Esophagus squamous epithelium (tissue), 5 donors: ENCODE measurements at regions not wholly inside any gene's neighbourhood (a gene's known extent, or its start where the extent isn't known, plus 50 kb on each side); places are given as distances from the start of the nearest gene placed in this dataset.

Experiments used
- DNase-seq: peaks from one replicate; lab custom pipeline; 2025; lab: John Stamatoyannopoulos, UW
- H3K27ac ChIP-seq, 4 donors: fragments of 200-600 bp; sonication (generic); one replicate each; pipeline ENCODE4 v1.5.1; 2016 to 2019; ENCODE audit warnings: mild to moderate bottlenecking in 1 of 4
- H3K27me3 ChIP-seq, 4 donors: fragments of 200-600 bp; sonication (generic); 1 replicate in 3 of 4; 2 replicates in 1 of 4; pipeline versions ENCODE4 v1.5.1 to v1.6.0; 2017 to 2021; ENCODE audit warnings: antibody characterized with exemption in 1 of 4
- H3K36me3 ChIP-seq, 3 donors: fragments of 200-600 bp; sonication (generic); one replicate each; pipeline ENCODE4 v1.5.1; 2016 to 2019
- H3K4me1 ChIP-seq, 3 donors: fragments of 200-600 bp; sonication (generic); one replicate each; pipeline ENCODE4 v1.5.1; 2017 to 2019
- H3K4me3 ChIP-seq, 4 donors: fragments of 200-600 bp; sonication (generic); 1 replicate in 3 of 4; 2 replicates in 1 of 4; pipeline ENCODE4 v1.5.1; 2016 to 2019; ENCODE audit warnings: mild to moderate bottlenecking in 2 of 4, moderate library complexity in 1 of 4
- H3K9me3 ChIP-seq, 3 donors: fragments of 200-600 bp; sonication (generic); one replicate each; pipeline ENCODE4 v1.5.1; 2016 to 2019
- CTCF ChIP-seq, 6 experiments: fragments of 450-650 bp in 4 of 6; fragments of 200-600 bp in 2 of 6; sonication (generic) in 2 of 6; IDR thresholded peaks; one replicate each; pipeline ENCODE4 v1.5.1; 2016 to 2019; ENCODE audit warnings: antibody characterized with exemption in 6 of 6, mild to moderate bottlenecking in 4 of 6, moderate library complexity in 4 of 6
- POLR2A ChIP-seq, 4 donors: fragments of 450-650 bp; IDR thresholded peaks; one replicate each; pipeline ENCODE4 v1.6.1; 2017; ENCODE audit warnings: antibody characterized with exemption in 4 of 4, mild to moderate bottlenecking in 4 of 4, moderate library complexity in 3 of 4
- WGBS, 2 donors: methylation state at CpG; one replicate each; pipeline ENCODE4 v1.1.5; 2018; 5-methylcytosine and 5-hydroxymethylcytosine counted together
- intact Hi-C: fragments of 100-400 bp; cut with DNase I; formaldehyde crosslinking; loops from one replicate; pipeline ENCODE4 v1.15.0; 2022
- donor health status: DM: yes; HTN: yes; CAD: no.

GRCh38 chr22:27207907-27208306 is 550.5 kb downstream of the MIAT start:
- intact Hi-C loops = no loop called here
- Histone ChIP-seq H3K4me3 (no peak overlapping the region), H3K4me1 (peaks cover 29 to 59% (median 32%) of the 10 kb centered on the region in 3 donors), H3K27ac (no peak overlapping the region), H3K36me3 (no peaks in the 10 kb centered on the region), H3K9me3 (no peaks in the 10 kb centered on the region), H3K27me3 (no peaks in the 10 kb centered on the region)
- DNase-seq = no peak
- WGBS, 2 donors = 30 to 40% methylated on average over 3 of the region's 4 CpGs
- TF ChIP-seq POLR2A (IDR thresholded peaks at IDR 0.05) (no peak), CTCF (IDR thresholded peaks at IDR 0.05) (no peak)

GRCh38 chr22:27210111-27210730 is 552.8 kb downstream of the MIAT start:
- no peak overlapping the region for H3K27ac ChIP-seq
- intact Hi-C loops = no loop called here
- TF ChIP-seq CTCF (IDR thresholded peaks at IDR 0.05) (no peak), POLR2A (IDR thresholded peaks at IDR 0.05) (no peak)
- H3K27me3 ChIP-seq = no peaks in the 10 kb centered on the region
- H3K4me1 ChIP-seq = peaks cover 25 to 63% (median 35%) of the 10 kb centered on the region in 3 donors
- 74 to 86% methylated on average over 2 to 9 of the region's 10 CpGs for WGBS, 2 donors
- no peaks in the 10 kb centered on the region for H3K36me3 ChIP-seq
- DNase-seq = no peak
- H3K4me3 ChIP-seq = no peak overlapping the region
- no peaks in the 10 kb centered on the region for H3K9me3 ChIP-seq

- no peak for DNase-seq
- TF ChIP-seq POLR2A (IDR thresholded peaks at IDR 0.05) (no peak), CTCF (IDR thresholded peaks at IDR 0.05) (no peak)
- 37 to 44% methylated on average over 4 of the region's 4 CpGs for WGBS, 2 donors
- intact Hi-C loops = no loop called here
- H3K27me3 ChIP-seq = no peaks in the 10 kb centered on the region
- no peaks in the 10 kb centered on the region for H3K9me3 ChIP-seq
- H3K4me3 ChIP-seq = no peak overlapping the region
- peaks cover 13 to 45% (median 25%) of the 10 kb centered on the region in 3 donors for H3K4me1 ChIP-seq
- peak overlapping the region in 3 of 4 donors; percentile 72 to 82 (median 81) for H3K27ac ChIP-seq
- H3K36me3 ChIP-seq = no peaks in the 10 kb centered on the region
These were observed 554.7 kb downstream of the MIAT start for GRCh38 chr22:27212102-27212501.

- no peaks in the 10 kb centered on the region for H3K27me3 ChIP-seq
- H3K4me3 ChIP-seq = no peak overlapping the region
- H3K4me1 ChIP-seq = peaks cover 13 to 39% (median 22%) of the 10 kb centered on the region in 3 donors
- 11 to 14% methylated on average over 11 to 13 of the region's 14 CpGs for WGBS, 2 donors
- H3K27ac ChIP-seq = peak overlapping the region; percentile 19 to 81 (median 76)
- no peaks in the 10 kb centered on the region for H3K9me3 ChIP-seq
- no peak for TF ChIP-seq POLR2A (IDR thresholded peaks at IDR 0.05)
- no peak for TF ChIP-seq CTCF (IDR thresholded peaks at IDR 0.05)
- intact Hi-C loops = no loop called here
- no peak for DNase-seq
- no peaks in the 10 kb centered on the region for H3K36me3 ChIP-seq
These were observed 555.3 kb downstream of the MIAT start for GRCh38 chr22:27212617-27213177.

- no peak for DNase-seq
- 53% methylated on average over 3 of the region's 4 CpGs; no CpG with 5 or more reads in 1 of the 2 donors for WGBS, 2 donors
- TF ChIP-seq CTCF (IDR thresholded peaks at IDR 0.05) = no peak
- TF ChIP-seq POLR2A (IDR thresholded peaks at IDR 0.05) = no peak
- Histone ChIP-seq H3K9me3 (no peaks in the 10 kb centered on the region), H3K27ac (peak overlapping the region; percentile 19 to 81 (median 76)), H3K4me3 (no peak overlapping the region), H3K27me3 (peaks cover 0 to 2% (median 0%) of the 10 kb centered on the region in 4 donors), H3K36me3 (no peaks in the 10 kb centered on the region), H3K4me1 (peaks cover 13 to 33% (median 22%) of the 10 kb centered on the region in 3 donors)
- intact Hi-C loops = no loop called here
These were observed 555.9 kb downstream of the MIAT start for GRCh38 chr22:27213294-27213693.
